Body of pancreas (tissue), 4 donors: ENCODE measurements at regions not wholly inside any gene's neighbourhood (a gene's known extent, or its start where the extent isn't known, plus 50 kb on each side); places are given as distances from the start of the nearest gene placed in this dataset.
"Not testable (repeated sequence)": the region's sequence is repeated elsewhere in the genome, so short reads cannot be mapped to it uniquely, and the experiment has no call there.

Source experiments
- ATAC-seq: fragments of 150-250 bp; one replicate; pipeline ENCODE4 v1.9.1; 2016
- DNase-seq, 4 donors: peaks; one replicate each; pipeline ENCODE4 v3.0.0-alpha.2; 2019
- H3K27ac ChIP-seq, 4 donors: fragments of 200-600 bp; sonication (generic); 1 replicate in 3 of 4; 2 replicates in 1 of 4; pipeline versions ENCODE4 v1.5.1 to v1.6.1; 2016 to 2019; ENCODE audit warnings: mild to moderate bottlenecking in 1 of 4, mixed read lengths in 1 of 4, moderate library complexity in 1 of 4
- H3K27me3 ChIP-seq, 2 donors: fragments of 200-600 bp; sonication (generic); one replicate each; pipeline ENCODE4 v1.6.0; 2016; ENCODE audit warnings: mild to moderate bottlenecking in 1 of 2
- H3K36me3 ChIP-seq, 2 donors: fragments of 200-600 bp; sonication (generic); replicated peaks in 1 of 2; 2 replicates each; pipeline ENCODE4 v1.5.1; 2016; ENCODE audit warnings: low read depth in 2 of 2; ENCODE audit not compliant: insufficient read depth in 1 of 2
- H3K4me1 ChIP-seq: fragments of 200-600 bp; sonication (generic); one replicate; pipeline ENCODE4 v1.6.0; 2016
- H3K4me3 ChIP-seq, 2 donors: fragments of 200-600 bp; sonication (generic); 1 replicate in 1 of 2; 2 replicates in 1 of 2; pipeline ENCODE4 v1.5.1; 2016 to 2019
- H3K9me3 ChIP-seq, 3 donors: fragments of 200-600 bp; sonication (generic); 1 replicate in 2 of 3; 2 replicates in 1 of 3; pipeline ENCODE4 v1.5.1; 2016
- POLR2A ChIP-seq, 3 donors: fragments of 450-650 bp; IDR thresholded peaks; one replicate each; pipeline ENCODE4 v1.6.1; 2016; ENCODE audit warnings: antibody characterized with exemption in 3 of 3, mild to moderate bottlenecking in 2 of 3
- WGBS, 2 donors: methylation state at CpG; one replicate each; pipeline ENCODE4 v1.1.5; 2017; 5-methylcytosine and 5-hydroxymethylcytosine counted together
- intact Hi-C: fragments of 100-400 bp; cut with DNase I; formaldehyde crosslinking; loops from one replicate; pipeline ENCODE4 v1.15.1; 2023
- TF ChIP-seq, protein P1 (sequence below), 7 experiments: fragments of 450-650 bp in 4 of 7; fragments of 200-600 bp in 3 of 7; sonication (generic) in 3 of 7; IDR thresholded peaks; one replicate each; pipeline ENCODE4 v1.5.1; 2016 to 2019; ENCODE audit warnings: antibody characterized with exemption in 7 of 7

DNA sequence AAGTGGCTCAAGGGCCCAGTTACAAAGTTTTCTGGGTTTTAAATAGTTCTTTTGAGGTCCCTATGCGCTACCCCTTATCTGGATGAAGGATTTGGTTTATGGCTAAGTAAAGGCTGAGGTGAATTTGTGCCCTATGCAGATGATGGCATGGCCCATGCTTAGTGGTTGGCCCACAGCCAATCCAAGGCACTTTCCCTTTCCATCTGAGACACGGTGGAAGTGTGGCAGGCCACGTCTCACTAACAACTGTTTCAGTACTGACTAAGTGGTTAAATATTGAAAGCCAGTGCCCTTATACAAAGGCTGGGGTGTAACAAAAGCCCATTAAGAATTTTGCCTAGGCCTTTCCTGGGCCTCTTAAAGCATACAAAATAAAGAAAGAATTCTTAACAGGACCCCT, 260.3 kb downstream of the ZNF37A start:
- ATAC-seq, H3K27ac ChIP-seq, DNase-seq, H3K36me3 ChIP-seq, intact Hi-C loops, H3K4me3 ChIP-seq, H3K27me3 ChIP-seq, H3K9me3 ChIP-seq, H3K4me1 ChIP-seq: not testable (repeated sequence)
- WGBS, 2 donors, result 77 to 78% methylated on average over 1 to 3 of the region's 3 CpGs

DNA sequence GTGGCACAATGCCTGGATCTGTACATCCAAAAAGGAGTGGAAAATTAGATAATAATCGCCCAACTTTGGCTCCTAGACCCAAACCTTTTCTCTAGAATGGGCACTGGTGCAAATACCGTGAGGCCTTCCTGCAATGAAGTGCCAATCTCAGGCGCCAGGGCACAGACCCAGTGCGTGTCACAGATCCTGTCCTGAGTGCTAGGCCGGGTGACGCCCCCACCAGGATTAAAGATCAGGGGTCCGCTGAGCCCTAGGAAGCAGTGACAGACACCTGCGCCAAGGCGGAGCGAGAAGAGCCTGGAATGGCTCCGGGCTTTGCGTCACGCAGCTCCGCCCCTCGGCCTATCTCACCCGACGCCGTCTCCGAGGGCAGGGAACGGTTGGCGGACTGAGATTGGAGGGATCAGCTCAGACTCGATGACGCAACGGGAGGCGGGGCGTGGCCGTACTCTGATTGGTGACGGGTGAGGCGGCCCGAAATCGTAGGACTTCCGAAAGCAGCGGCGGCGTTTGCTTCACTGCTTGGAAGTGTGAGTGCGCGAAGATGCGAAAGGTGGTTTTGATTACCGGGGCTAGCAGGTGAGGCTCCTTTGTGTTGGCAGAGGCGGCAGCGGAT, 261.9 kb downstream of the ZNF37A start:
- 1 to 7% methylated on average over 7 to 15 of the region's 41 CpGs for WGBS, 2 donors
- intact Hi-C loops, result not testable (repeated sequence)
- H3K4me3 ChIP-seq, result peak overlapping the region in 1 of 2 donors; percentile 2

DNA sequence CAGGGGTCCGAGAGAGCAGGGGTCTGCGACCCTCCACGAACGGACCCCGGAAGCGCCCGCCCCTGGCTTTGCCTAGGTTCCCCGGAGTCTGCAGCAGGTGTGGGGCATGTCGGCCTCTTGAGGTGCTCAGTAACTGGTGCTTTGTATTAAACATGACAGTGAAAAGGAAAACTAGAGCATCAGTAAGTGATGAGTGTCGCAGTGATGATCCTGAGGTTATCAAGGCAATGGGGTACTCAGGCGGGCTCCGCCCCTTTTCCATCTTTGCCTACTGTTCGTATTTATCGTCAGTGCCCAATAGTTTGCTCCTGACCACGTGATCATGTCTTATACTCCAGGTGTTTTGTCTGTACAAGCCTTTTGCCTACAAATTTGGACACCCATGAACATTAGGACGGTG, 262.4 kb downstream of the ZNF37A start:
- WGBS, 2 donors, result 0 to 6% methylated on average over 7 to 8 of the region's 16 CpGs
- ATAC-seq (peak; percentile 47), DNase-seq (peak in 2 of 4 donors; percentile 14 to 48)
- H3K4me1 ChIP-seq, intact Hi-C loops, H3K36me3 ChIP-seq, H3K9me3 ChIP-seq, H3K27me3 ChIP-seq: not testable (repeated sequence)
- peak overlapping the region in 1 of 2 donors; percentile 2 for H3K4me3 ChIP-seq
- peak overlapping the region in 3 of 4 donors; percentile 88 to 92 (median 89) for H3K27ac ChIP-seq

More for the DNA sequence above, 261.9 kb downstream of the ZNF37A start:
- not testable (repeated sequence) for H3K36me3 ChIP-seq, H3K9me3 ChIP-seq, H3K27me3 ChIP-seq, H3K4me1 ChIP-seq
- ATAC-seq, result peak; percentile 100
- H3K27ac ChIP-seq, result peak overlapping the region; percentile 39 to 92 (median 88)
- peak in 1 of 3 donors; percentile 72 for TF ChIP-seq POLR2A (IDR thresholded peaks at IDR 0.05)
- DNase-seq, result peak; percentile 75 to 85 (median 83)

DNA sequence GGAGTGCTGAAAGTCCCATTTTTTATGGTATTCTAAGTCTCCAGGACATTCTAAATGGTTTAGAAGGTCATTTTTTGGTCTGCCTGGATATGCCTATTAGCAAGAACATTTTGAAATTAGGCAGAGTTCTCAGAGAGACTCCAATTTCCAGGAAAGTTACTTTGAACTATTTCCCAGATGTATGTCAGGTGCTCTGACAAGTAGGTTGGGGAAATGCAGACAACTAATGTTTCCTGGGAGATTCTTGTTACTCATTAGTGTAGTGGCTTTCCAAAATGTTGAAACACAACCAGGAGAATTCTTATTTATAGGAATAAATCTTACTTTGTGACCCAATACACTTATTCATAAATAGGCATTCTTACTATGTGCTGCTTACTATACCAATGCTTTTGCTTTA, 268.4 kb downstream of the ZNF37A start:
- H3K4me1 ChIP-seq, ATAC-seq, intact Hi-C loops, H3K4me3 ChIP-seq, H3K9me3 ChIP-seq, H3K27ac ChIP-seq, DNase-seq, H3K36me3 ChIP-seq, H3K27me3 ChIP-seq: not testable (repeated sequence)

DNA sequence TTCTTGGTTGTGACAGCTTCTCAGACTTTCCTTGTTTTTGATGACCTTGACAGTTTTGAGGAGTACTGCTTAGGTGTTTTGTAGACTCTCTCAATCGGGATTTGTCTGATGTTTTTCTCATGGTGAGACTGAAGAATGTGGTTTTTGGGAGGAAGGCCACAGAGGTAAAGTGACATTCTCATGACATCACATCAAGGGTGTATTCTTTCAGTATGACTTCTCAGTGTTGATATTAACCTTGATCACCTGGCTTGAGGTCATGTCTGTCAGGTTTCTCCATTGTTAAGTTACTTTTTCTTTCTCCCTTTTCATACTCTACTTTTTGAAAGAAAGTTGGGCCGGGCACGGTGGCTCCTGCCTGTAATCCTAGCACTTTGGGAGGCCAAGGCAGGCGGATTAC, 269.9 kb downstream of the ZNF37A start:
- H3K4me3 ChIP-seq, H3K4me1 ChIP-seq, ATAC-seq, H3K9me3 ChIP-seq, H3K36me3 ChIP-seq, H3K27ac ChIP-seq, H3K27me3 ChIP-seq, DNase-seq, intact Hi-C loops: not testable (repeated sequence)
- WGBS, 2 donors, result 76 to 96% methylated on average over 3 to 4 of the region's 4 CpGs

DNA sequence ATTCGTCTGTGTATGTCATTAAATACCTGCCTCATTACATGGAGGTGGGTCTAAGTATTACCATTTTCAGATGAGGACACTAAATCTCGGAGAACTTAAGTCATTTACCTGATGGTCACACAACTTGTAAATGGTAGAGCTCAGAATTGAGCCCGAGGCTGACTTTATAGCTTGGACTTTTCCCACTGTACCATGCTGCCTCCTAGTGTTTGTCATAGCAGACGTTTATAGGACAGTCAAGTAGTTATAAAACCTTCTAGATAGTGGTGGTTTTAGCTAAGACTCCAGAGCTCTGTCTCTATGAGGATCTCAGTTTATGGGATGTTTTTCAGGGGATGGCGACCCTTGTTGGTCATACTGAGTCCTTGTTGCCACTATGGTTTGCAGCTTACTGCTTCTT, 271.8 kb downstream of the ZNF37A start:
- H3K4me1 ChIP-seq, H3K36me3 ChIP-seq, H3K27me3 ChIP-seq, H3K9me3 ChIP-seq, H3K4me3 ChIP-seq, H3K27ac ChIP-seq, intact Hi-C loops: not testable (repeated sequence)
- peak; percentile 50 for ATAC-seq
- WGBS, 2 donors, result 49 to 59% methylated on average over 5 of the region's 5 CpGs
- peak; percentile 9 to 42 (median 14) for DNase-seq
- TF ChIP-seq, protein P1, sequence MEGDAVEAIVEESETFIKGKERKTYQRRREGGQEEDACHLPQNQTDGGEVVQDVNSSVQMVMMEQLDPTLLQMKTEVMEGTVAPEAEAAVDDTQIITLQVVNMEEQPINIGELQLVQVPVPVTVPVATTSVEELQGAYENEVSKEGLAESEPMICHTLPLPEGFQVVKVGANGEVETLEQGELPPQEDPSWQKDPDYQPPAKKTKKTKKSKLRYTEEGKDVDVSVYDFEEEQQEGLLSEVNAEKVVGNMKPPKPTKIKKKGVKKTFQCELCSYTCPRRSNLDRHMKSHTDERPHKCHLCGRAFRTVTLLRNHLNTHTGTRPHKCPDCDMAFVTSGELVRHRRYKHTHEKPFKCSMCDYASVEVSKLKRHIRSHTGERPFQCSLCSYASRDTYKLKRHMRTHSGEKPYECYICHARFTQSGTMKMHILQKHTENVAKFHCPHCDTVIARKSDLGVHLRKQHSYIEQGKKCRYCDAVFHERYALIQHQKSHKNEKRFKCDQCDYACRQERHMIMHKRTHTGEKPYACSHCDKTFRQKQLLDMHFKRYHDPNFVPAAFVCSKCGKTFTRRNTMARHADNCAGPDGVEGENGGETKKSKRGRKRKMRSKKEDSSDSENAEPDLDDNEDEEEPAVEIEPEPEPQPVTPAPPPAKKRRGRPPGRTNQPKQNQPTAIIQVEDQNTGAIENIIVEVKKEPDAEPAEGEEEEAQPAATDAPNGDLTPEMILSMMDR (IDR thresholded peaks at IDR 0.05), result peak in 6 of 7 experiments; percentile 7 to 37 (median 30)

DNA sequence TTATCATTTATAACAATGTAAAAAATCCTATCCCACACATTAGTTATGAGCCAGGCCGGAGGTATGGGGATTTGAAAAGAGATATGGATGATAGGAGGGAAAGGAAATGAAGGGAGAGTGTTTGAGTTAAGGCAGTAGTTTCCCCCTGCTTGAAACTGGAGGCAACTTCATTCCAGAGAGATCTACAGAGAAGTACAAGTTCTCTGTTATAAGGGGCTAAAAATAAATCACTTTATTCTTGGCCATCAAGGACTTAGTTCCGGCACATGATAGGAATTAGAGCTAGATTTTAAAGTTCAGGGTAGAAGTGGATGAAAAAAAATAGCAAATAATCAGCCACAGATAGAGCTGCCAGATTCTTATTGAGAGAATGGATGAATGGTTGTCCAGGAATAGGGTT, 289.7 kb downstream of the ZNF37A start:
- DNase-seq, H3K27ac ChIP-seq, H3K36me3 ChIP-seq, H3K27me3 ChIP-seq, H3K9me3 ChIP-seq, H3K4me3 ChIP-seq, H3K4me1 ChIP-seq, intact Hi-C loops, ATAC-seq: not testable (repeated sequence)
- WGBS, 2 donors, result 74 to 90% methylated on average over 2 of the region's 2 CpGs

DNA sequence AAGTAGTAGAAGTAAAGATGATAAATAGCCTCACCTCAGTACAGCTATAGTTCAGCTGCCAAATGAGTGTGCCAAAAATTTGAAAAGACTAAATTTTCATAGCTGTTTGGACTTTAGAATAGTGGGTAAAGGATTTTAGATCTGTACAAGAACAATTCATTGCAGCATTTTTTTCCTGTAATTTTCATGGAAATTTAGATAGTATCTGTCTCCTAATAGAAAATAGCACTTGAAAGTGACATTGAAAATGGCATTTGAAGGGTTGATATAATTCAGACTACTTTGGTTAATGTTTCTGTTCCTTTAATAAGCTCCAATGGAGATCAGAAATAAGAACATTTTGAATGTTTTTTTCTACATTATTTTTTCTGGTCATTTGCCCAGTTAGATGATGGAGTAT, 292.7 kb downstream of the ZNF37A start:
- ATAC-seq, H3K27ac ChIP-seq, H3K27me3 ChIP-seq, DNase-seq, H3K36me3 ChIP-seq, H3K9me3 ChIP-seq, H3K4me3 ChIP-seq, H3K4me1 ChIP-seq, intact Hi-C loops: not testable (repeated sequence)
